ENCODE measurements at regions not wholly inside any gene's neighbourhood (a gene's known extent, or its start where the extent isn't known, plus 50 kb on each side); places are given as distances from the start of the nearest gene placed in this dataset.
A peak's percentile ranks its signal among the peaks of the same experiment; 100 is the strongest.

DNA sequence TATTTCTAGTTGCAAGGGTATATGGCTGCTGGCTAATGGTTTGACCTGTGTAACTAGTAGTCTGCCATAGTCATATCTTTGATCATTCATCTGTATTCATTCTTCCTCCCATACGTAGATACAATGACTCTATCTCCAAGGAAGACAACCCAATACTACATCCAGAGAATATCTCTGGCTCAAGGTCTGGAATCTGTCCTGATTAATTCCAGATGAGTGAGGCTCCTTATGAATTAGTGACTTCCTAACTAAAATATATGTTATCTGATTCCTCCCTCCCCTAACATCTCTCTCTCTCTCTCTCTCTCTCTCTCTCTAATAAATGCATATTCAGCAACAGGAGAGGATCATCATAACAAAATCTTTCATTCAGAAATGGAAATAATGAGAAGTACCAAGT, 641.5 kb downstream of the FAT4 start:
- intact Hi-C loops (cut with DNase I; ENCODE audit: low total_unique reads), result no loop called here
- H3K9me3 ChIP-seq, result peaks cover 0 to 7% (median 2%) of the 10 kb centered on the region in 8 donors
- 80 to 93% (median 85%) methylated on average over 1 of the region's 1 CpG for WGBS, 5 donors
- H3K27me3 ChIP-seq (replicated peaks in 1 of 7), result no peaks in the 10 kb centered on the region
- H3K4me3 ChIP-seq, result no peak overlapping the region
- H3K4me1 ChIP-seq, result no peaks in the 10 kb centered on the region
- TF ChIP-seq, protein P1, sequence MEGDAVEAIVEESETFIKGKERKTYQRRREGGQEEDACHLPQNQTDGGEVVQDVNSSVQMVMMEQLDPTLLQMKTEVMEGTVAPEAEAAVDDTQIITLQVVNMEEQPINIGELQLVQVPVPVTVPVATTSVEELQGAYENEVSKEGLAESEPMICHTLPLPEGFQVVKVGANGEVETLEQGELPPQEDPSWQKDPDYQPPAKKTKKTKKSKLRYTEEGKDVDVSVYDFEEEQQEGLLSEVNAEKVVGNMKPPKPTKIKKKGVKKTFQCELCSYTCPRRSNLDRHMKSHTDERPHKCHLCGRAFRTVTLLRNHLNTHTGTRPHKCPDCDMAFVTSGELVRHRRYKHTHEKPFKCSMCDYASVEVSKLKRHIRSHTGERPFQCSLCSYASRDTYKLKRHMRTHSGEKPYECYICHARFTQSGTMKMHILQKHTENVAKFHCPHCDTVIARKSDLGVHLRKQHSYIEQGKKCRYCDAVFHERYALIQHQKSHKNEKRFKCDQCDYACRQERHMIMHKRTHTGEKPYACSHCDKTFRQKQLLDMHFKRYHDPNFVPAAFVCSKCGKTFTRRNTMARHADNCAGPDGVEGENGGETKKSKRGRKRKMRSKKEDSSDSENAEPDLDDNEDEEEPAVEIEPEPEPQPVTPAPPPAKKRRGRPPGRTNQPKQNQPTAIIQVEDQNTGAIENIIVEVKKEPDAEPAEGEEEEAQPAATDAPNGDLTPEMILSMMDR (IDR thresholded peaks at IDR 0.05 in 8 of 11, conservative IDR thresholded peaks at IDR 0.05 in 3 of 11), result no peak
- TF ChIP-seq POLR2A (IDR thresholded peaks at IDR 0.05) (no peak), POLR2AphosphoS5 (IDR thresholded peaks at IDR 0.05) (no peak)
- DNase-seq, result no peak
- no peak overlapping the region for H3K27ac ChIP-seq
- no peaks in the 10 kb centered on the region for H3K36me3 ChIP-seq

DNA sequence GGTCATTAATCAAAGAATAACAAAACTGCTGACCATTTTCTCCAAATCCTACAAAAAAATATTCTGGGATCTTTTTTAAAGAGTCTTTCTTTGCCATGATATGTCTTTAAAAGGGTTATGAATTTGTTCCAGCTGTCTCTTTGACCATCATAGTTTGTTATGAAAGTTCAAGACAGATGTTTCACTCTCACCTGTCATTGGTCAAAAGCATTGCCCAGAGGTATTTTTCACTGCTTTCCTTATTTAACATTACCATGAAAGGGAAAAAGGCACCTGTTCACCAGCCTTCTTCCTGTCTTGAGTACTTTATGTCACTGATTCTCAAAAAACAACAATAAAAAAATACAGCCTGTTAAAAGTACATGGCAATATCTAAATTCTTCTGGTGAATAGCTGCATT, 643.8 kb downstream of the FAT4 start:
- H3K27me3 ChIP-seq (replicated peaks in 1 of 7), result no peaks in the 10 kb centered on the region
- no peak overlapping the region for H3K27ac ChIP-seq
- intact Hi-C loops (cut with DNase I; ENCODE audit: low total_unique reads), result no loop called here
- no peak for DNase-seq
- TF ChIP-seq POLR2A (IDR thresholded peaks at IDR 0.05) (no peak), POLR2AphosphoS5 (IDR thresholded peaks at IDR 0.05) (no peak)
- no peaks in the 10 kb centered on the region for H3K36me3 ChIP-seq
- H3K9me3 ChIP-seq, result peaks cover 0 to 16% (median 2%) of the 10 kb centered on the region in 8 donors
- H3K4me1 ChIP-seq, result no peaks in the 10 kb centered on the region
- H3K4me3 ChIP-seq, result no peak overlapping the region

DNA sequence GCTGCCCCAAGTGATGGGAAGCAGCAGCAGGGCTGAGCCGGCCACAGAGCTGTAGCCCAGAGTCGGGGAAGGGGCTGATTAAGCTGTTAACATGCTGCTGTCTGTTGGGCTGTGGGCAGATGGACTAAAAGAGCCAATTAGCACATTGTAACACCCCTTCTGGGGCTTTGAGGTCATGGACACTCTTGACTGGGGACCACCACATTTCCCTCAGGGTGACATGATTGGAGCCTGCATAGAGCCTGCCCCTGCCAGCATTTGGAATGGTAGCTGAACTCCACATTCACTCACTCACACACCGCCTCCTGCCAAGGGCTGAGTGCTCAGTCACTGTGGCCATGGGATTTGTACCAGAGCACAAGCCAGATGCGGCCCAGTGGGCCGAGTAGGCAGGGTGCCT, 646.9 kb downstream of the FAT4 start:
- intact Hi-C loops (cut with DNase I; ENCODE audit: low total_unique reads), result no loop called here
- Histone ChIP-seq H3K36me3 (no peaks in the 10 kb centered on the region), H3K4me1 (no peaks in the 10 kb centered on the region), H3K4me3 (no peak overlapping the region), H3K27ac (no peak overlapping the region), H3K9me3 (peaks cover 0 to 16% (median 7%) of the 10 kb centered on the region in 8 donors), H3K27me3 (replicated peaks in 1 of 7) (no peaks in the 10 kb centered on the region)
- TF ChIP-seq, protein P1 (IDR thresholded peaks at IDR 0.05 in 8 of 11, conservative IDR thresholded peaks at IDR 0.05 in 3 of 11), result no peak
- TF ChIP-seq POLR2A (IDR thresholded peaks at IDR 0.05) (no peak), POLR2AphosphoS5 (IDR thresholded peaks at IDR 0.05) (no peak)
- peak; percentile 50 for DNase-seq
- WGBS, 5 donors, result 80 to 89% (median 84%) methylated on average over 5 of the region's 5 CpGs

DNA sequence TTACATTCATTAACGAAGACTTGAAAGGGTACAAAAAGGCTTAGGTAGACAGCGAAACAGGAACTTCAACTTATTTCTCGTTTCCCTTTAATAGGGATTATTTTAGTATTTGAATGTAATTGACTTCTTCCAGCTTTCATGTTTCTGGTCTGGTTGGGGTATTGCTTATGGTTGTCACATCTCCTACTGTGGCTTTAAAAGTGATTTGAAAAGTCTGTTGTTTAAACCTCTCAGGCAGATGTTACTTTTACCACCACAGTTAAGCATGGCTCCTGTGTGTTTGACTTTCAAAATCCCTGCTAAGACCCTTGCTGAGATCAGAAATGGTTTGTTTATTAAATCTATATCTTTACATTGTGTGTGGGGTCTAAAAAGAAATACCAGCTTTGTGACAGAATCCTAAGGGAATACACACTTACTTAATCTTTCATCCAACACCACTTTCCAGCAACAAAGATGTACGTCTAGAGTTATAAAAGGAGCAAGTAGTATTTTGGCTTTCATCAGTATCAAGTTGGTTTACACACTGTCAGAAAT, 661.2 kb downstream of the FAT4 start:
- Histone ChIP-seq H3K4me3 (no peak overlapping the region), H3K36me3 (no peaks in the 10 kb centered on the region), H3K9me3 (peaks cover 0 to 6% (median 3%) of the 10 kb centered on the region in 8 donors), H3K27me3 (replicated peaks in 1 of 7) (no peaks in the 10 kb centered on the region), H3K4me1 (no peaks in the 10 kb centered on the region), H3K27ac (no peak overlapping the region)
- 82 to 87% (median 87%) methylated on average over 4 of the region's 4 CpGs for WGBS, 5 donors
- no peak for DNase-seq
- TF ChIP-seq, protein P1 (IDR thresholded peaks at IDR 0.05 in 8 of 11, conservative IDR thresholded peaks at IDR 0.05 in 3 of 11), result no peak
- no peak for TF ChIP-seq POLR2AphosphoS5 (IDR thresholded peaks at IDR 0.05)
- no peak for TF ChIP-seq POLR2A (IDR thresholded peaks at IDR 0.05)
- intact Hi-C loops (cut with DNase I; ENCODE audit: low total_unique reads), result no loop called here

DNA sequence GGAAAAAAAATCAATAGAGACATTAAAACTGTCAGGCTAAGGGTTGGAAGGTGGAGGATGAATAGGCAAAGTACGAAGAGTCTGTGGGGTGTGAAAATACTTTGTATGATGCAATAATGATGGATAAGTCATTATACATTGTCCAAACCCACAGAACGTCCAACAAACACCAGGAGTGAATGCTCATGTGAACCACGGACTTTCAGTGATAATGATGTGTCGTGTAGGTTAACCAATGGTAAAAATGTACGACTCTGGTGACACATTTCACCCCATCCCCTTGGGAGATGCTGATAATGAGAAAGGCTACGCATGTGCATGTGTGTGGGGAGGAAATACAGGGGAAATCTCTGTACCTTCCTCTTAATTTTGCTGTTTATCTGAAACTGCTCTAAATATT, 665.2 kb downstream of the FAT4 start:
- Histone ChIP-seq H3K27ac (no peak overlapping the region), H3K4me1 (no peaks in the 10 kb centered on the region), H3K4me3 (no peak overlapping the region), H3K36me3 (no peaks in the 10 kb centered on the region), H3K9me3 (no peaks in the 10 kb centered on the region), H3K27me3 (replicated peaks in 1 of 7) (no peaks in the 10 kb centered on the region)
- TF ChIP-seq POLR2A (IDR thresholded peaks at IDR 0.05) (no peak), POLR2AphosphoS5 (IDR thresholded peaks at IDR 0.05) (no peak)
- TF ChIP-seq, protein P1 (IDR thresholded peaks at IDR 0.05 in 8 of 11, conservative IDR thresholded peaks at IDR 0.05 in 3 of 11), result no peak
- intact Hi-C loops (cut with DNase I; ENCODE audit: low total_unique reads), result no loop called here
- WGBS, 5 donors, result 74 to 84% (median 80%) methylated on average over 6 of the region's 6 CpGs
- DNase-seq, result no peak

All from spleen (tissue), 11 donors.